Natural killer cell (primary cell): ENCODE measurements at regions not wholly inside any gene's neighbourhood (a gene's known extent, or its start where the extent isn't known, plus 50 kb on each side); places are given as distances from the start of the nearest gene placed in this dataset.

Experiments
- ATAC-seq, 3 donors: fragments of 150-1000 bp in 2 of 3; fragments of 200-7000 bp in 1 of 3; cut with Tn5 transposase; 1 replicate in 1 of 3; 2 replicates in 2 of 3; pipeline ENCODE4 v1.10.0; 2021; ENCODE audit warnings: mild to moderate bottlenecking in 2 of 3, moderate library complexity in 2 of 3
- DNase-seq, 2 donors: peaks; one replicate each; pipeline versions ENCODE4 v3.0.0 to v3.0.0-alpha.2; 2013 to 2021; ENCODE audit warnings: mixed read lengths in 1 of 2
- H3K27ac ChIP-seq: one replicate; pipeline ENCODE4 v1.5.1; 2013; ENCODE audit warnings: mild to moderate bottlenecking, low read length
- H3K27me3 ChIP-seq: one replicate; pipeline ENCODE4 v1.6.1; 2013; ENCODE audit warnings: low read length; ENCODE audit not compliant: control insufficient read depth, insufficient read depth
- H3K36me3 ChIP-seq: one replicate; pipeline ENCODE4 v1.6.1; 2013; ENCODE audit warnings: low read length; ENCODE audit not compliant: control insufficient read depth, insufficient read depth
- H3K4me1 ChIP-seq: one replicate; pipeline ENCODE4 v1.6.1; 2013; ENCODE audit warnings: low read length; ENCODE audit not compliant: control insufficient read depth, insufficient read depth
- H3K4me3 ChIP-seq: one replicate; pipeline ENCODE4 v1.5.1; 2013; ENCODE audit warnings: low read length
- H3K9me3 ChIP-seq: one replicate; pipeline ENCODE4 v1.6.1; 2013; ENCODE audit warnings: low read length; ENCODE audit not compliant: control insufficient read depth, insufficient read depth
- H3K27ac Mint-ChIP-seq, 2 donors: one replicate each; pipeline ENCODE4 v1.8.0; 2022; ENCODE audit warnings: mild to moderate bottlenecking in 2 of 2, mixed read lengths in 2 of 2, moderate library complexity in 1 of 2
- H3K27me3 Mint-ChIP-seq, 2 donors: one replicate each; pipeline ENCODE4 v1.8.0; 2022; ENCODE audit warnings: low read depth in 2 of 2, mixed read lengths in 2 of 2
- H3K36me3 Mint-ChIP-seq: one replicate; pipeline ENCODE4 v1.8.0; 2022; ENCODE audit warnings: mixed read lengths
- H3K4me1 Mint-ChIP-seq, 2 donors: one replicate each; pipeline ENCODE4 v1.8.0; 2022; ENCODE audit warnings: mixed read lengths in 2 of 2
- H3K4me3 Mint-ChIP-seq: one replicate; pipeline ENCODE4 v1.8.0; 2022; ENCODE audit warnings: mild to moderate bottlenecking, moderate library complexity, mixed read lengths
- H3K9me3 Mint-ChIP-seq, 2 donors: one replicate each; pipeline ENCODE4 v1.8.0; 2022; ENCODE audit warnings: mixed read lengths in 2 of 2
- WGBS: methylation state at CpG from one replicate; pipeline ENCODE4 v1.1.7; 2013; ENCODE audit warnings: missing lambda C conversion rate; ENCODE audit not compliant: insufficient coverage; 5-methylcytosine and 5-hydroxymethylcytosine counted together
- intact Hi-C: fragments of 100-400 bp; cut with micrococcal nuclease; formaldehyde crosslinking; loops from one replicate; pipeline ENCODE4 v1.14.2; 2022
- TF ChIP-seq, protein P1 (sequence below): fragments of 200-600 bp; IDR thresholded peaks from one replicate; pipeline ENCODE4 v1.8.0; 2022; ENCODE audit warnings: antibody characterized with exemption

DNA sequence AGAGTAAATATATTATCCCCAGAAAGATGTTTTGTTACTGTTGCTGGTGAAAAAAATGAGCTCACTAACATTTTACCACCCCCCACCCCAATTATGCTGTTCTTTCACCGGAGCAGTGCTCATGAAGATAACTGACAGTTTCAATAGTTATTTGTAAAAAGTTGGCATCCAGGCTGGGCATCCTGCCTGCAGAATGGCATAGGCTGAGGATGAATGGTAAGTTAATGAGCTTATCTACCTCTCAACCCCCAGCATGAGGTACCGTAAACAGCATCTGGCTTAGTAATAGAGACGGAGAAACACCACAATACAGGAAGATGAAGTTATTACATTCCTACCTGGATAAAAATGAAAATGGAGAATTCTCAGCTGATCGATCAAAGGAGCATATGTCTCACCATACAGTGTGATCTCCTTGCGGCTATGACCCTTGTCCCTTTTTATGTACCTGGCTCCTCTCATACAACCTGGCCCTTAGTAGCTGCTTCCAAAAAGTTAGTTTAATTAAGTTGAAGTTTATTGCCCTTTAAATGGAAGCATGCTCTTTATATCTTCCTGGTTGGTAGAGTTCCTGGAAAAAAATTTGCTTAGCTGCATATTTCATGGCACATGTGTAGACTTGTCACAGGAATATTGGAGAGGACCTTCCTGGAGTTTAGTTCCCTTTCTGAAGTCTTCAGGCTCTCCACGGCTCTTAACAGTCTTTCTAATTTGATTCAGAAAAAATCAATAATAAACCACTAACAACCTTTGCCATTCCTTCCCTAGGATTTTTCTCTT is 61.2 kb upstream of the MPHOSPH6 start:
- H3K27ac ChIP-seq: no peak overlapping the region
- Mint-ChIP-seq H3K27ac (no peak overlapping the region), H3K9me3 (no peaks in the 10 kb centered on the region), H3K27me3 (peaks cover 27 to 36% of the 10 kb centered on the region in 2 donors), H3K36me3 (no peaks in the 10 kb centered on the region), H3K4me3 (no peak overlapping the region), H3K4me1 (peaks cover 0 to 4% of the 10 kb centered on the region in 2 donors)
- no peak for ATAC-seq
- no peaks in the 10 kb centered on the region for H3K36me3 ChIP-seq
- 85% methylated on average over 3 of the region's 6 CpGs for WGBS
- no peaks in the 10 kb centered on the region for H3K27me3 ChIP-seq
- DNase-seq: no peak
- intact Hi-C loops: loop anchor here (5.0 kb wide), 2 partner anchors 289 to 864 kb away; no protein-coding TSS in a partner anchor
- TF ChIP-seq, protein P1, sequence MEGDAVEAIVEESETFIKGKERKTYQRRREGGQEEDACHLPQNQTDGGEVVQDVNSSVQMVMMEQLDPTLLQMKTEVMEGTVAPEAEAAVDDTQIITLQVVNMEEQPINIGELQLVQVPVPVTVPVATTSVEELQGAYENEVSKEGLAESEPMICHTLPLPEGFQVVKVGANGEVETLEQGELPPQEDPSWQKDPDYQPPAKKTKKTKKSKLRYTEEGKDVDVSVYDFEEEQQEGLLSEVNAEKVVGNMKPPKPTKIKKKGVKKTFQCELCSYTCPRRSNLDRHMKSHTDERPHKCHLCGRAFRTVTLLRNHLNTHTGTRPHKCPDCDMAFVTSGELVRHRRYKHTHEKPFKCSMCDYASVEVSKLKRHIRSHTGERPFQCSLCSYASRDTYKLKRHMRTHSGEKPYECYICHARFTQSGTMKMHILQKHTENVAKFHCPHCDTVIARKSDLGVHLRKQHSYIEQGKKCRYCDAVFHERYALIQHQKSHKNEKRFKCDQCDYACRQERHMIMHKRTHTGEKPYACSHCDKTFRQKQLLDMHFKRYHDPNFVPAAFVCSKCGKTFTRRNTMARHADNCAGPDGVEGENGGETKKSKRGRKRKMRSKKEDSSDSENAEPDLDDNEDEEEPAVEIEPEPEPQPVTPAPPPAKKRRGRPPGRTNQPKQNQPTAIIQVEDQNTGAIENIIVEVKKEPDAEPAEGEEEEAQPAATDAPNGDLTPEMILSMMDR: no peak
- H3K4me1 ChIP-seq: no peaks in the 10 kb centered on the region
- no peaks in the 10 kb centered on the region for H3K9me3 ChIP-seq
- H3K4me3 ChIP-seq: no peak overlapping the region

DNA sequence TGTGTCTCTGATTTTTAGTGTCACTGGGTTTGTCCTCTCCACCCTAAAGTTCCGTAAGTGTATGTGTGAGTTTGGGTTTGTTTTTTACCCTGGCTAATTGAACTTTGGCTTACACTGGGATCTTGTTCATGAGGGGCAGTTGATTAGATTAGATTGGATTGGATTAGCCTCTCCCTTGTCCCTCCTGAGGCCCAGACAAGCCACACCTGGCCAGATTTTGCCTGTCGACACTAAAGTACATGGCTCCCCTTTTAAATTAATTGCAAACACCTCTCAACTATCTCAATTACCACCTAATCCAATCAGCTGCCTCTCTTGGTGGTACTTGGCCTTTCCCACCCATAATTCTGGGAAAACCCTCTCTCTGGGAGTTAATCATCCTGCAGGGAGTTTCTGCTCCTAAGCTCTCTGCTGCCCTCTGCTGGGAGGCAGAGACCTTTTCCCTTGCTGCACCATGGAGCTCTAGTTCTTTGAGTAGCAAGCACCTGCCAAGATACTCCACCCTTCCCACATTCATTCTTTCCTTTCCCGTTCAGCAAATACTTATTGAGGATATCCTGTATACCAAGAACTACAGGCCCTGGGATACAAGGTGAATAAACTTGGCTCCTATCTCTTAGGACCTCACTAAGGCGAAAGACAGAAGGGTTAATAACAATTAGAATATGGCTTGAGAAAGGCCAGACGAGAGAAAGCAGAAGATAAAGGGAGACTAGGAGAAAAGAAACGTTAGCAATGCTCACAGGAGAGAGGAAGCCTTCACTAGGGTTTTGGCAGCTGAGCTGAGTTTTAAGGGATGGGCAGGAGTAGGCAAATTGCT is 60.0 kb upstream of the MPHOSPH6 start:
- ATAC-seq (peak in 2 of 3 donors; percentile 65 to 67), DNase-seq (peak; percentile 46 to 77)
- Mint-ChIP-seq H3K36me3 (no peaks in the 10 kb centered on the region), H3K4me3 (no peak overlapping the region), H3K4me1 (peaks cover 0 to 4% of the 10 kb centered on the region in 2 donors), H3K27ac (no peak overlapping the region), H3K27me3 (peaks cover 22 to 43% of the 10 kb centered on the region in 2 donors), H3K9me3 (no peaks in the 10 kb centered on the region)
- 57% methylated on average over 6 of the region's 6 CpGs for WGBS
- H3K36me3 ChIP-seq: no peaks in the 10 kb centered on the region
- intact Hi-C loops: loop anchor here (1.0 to 10.0 kb wide), 4 partner anchors 205 to 863 kb away; no protein-coding TSS in a partner anchor
- H3K9me3 ChIP-seq: no peaks in the 10 kb centered on the region
- no peak overlapping the region for H3K27ac ChIP-seq
- H3K27me3 ChIP-seq: no peaks in the 10 kb centered on the region
- TF ChIP-seq, protein P1: peak; percentile 89
- no peak overlapping the region for H3K4me3 ChIP-seq
- no peaks in the 10 kb centered on the region for H3K4me1 ChIP-seq

DNA sequence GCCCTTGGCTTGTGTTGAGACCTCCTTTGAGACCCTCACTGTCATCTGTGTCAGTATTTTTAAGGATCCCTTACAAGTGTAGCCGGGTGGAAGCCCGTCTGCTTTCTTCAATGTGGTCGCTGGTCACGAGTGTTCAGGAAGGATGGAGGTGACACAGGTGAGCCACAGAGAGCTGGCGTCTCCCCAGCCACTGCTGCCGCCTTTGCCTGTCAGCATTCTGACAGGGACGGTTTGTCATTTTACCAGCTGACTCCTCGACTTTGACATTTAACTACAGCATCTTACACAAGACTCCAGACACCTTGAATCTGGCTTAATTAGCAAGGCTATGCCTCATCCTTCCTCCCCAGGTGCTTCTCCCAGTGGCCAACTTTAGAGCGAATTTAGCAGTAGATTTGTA is 56.3 kb upstream of the MPHOSPH6 start:
- no peaks in the 10 kb centered on the region for H3K9me3 Mint-ChIP-seq
- peaks cover 25 to 49% of the 10 kb centered on the region in 2 donors for H3K27me3 Mint-ChIP-seq
- H3K4me3 ChIP-seq: no peak overlapping the region
- TF ChIP-seq, protein P1: no peak
- no peaks in the 10 kb centered on the region for H3K4me1 ChIP-seq
- peaks cover 0 to 4% of the 10 kb centered on the region in 2 donors for H3K4me1 Mint-ChIP-seq
- H3K27ac ChIP-seq: no peak overlapping the region
- no peaks in the 10 kb centered on the region for H3K36me3 Mint-ChIP-seq
- no peak overlapping the region for H3K4me3 Mint-ChIP-seq
- H3K27ac Mint-ChIP-seq: no peak overlapping the region
- ATAC-seq: no peak
- WGBS: 42% methylated on average over 9 of the region's 9 CpGs
- intact Hi-C loops: loop anchor here (10.0 kb wide), 1 partner anchor 202 kb away; no protein-coding TSS in a partner anchor
- H3K9me3 ChIP-seq: no peaks in the 10 kb centered on the region
- no peak for DNase-seq
- no peaks in the 10 kb centered on the region for H3K27me3 ChIP-seq
- no peaks in the 10 kb centered on the region for H3K36me3 ChIP-seq
